ENCODE measurements at regions not wholly inside any gene's neighbourhood (a gene's known extent, or its start where the extent isn't known, plus 50 kb on each side); places are given as distances from the start of the nearest gene placed in this dataset.
A peak's percentile ranks its signal among the peaks of the same experiment; 100 is the strongest.
"Not testable (repeated sequence)": the region's sequence is repeated elsewhere in the genome, so short reads cannot be mapped to it uniquely, and the experiment has no call there.

- DNase-seq (ENCODE audit: low spot score): no peak
- TF ChIP-seq CTCF (IDR thresholded peaks at IDR 0.05; ENCODE audit: extremely low read depth, missing control alignments): no peak
Observed at GRCh38 chr14:22492622-22493542, 96.1 kb downstream of the DAD1 start.

GRCh38 chr14:22491683-22492621, 97.1 kb downstream of the DAD1 start:
- TF ChIP-seq CTCF (IDR thresholded peaks at IDR 0.05; ENCODE audit: extremely low read depth, missing control alignments): no peak
- DNase-seq (ENCODE audit: low spot score): peak; percentile 48

- not testable (repeated sequence) for DNase-seq (ENCODE audit: low spot score)
Observed at GRCh38 chr14:22491053-22491452, 98.0 kb downstream of the DAD1 start.

- no peak for TF ChIP-seq CTCF (IDR thresholded peaks at IDR 0.05; ENCODE audit: extremely low read depth, missing control alignments)
- DNase-seq (ENCODE audit: low spot score): no peak
Observed at GRCh38 chr14:22489957-22490950, 98.8 kb downstream of the DAD1 start.

GRCh38 chr14:22489244-22489545, 99.8 kb downstream of the DAD1 start:
- DNase-seq (ENCODE audit: low spot score): no peak

GRCh38 chr14:22488522-22489243, 100.3 kb downstream of the DAD1 start:
- no peak for DNase-seq (ENCODE audit: low spot score)
- TF ChIP-seq CTCF (IDR thresholded peaks at IDR 0.05; ENCODE audit: extremely low read depth, missing control alignments): no peak

More at GRCh38 chr14:22489244-22489545, 99.8 kb downstream of the DAD1 start:
- TF ChIP-seq CTCF (IDR thresholded peaks at IDR 0.05; ENCODE audit: extremely low read depth, missing control alignments): no peak
